GM23338 (cell line): ENCODE measurements at regions not wholly inside any gene's neighbourhood (a gene's known extent, or its start where the extent isn't known, plus 50 kb on each side); places are given as distances from the start of the nearest gene placed in this dataset.

ENCODE experiments used
- ATAC-seq: fragments of 200-7000 bp; cut with Tn5 transposase; 3 replicates; pipeline ENCODE4 v1.9.1; 2020
- DNase-seq: peaks from one replicate; pipeline ENCODE4 v3.0.0-alpha.2; 2015; ENCODE audit warnings: low spot score
- H2AFZ ChIP-seq: fragments of 200-600 bp; sonication (generic); 2 replicates; pipeline ENCODE4 v1.8.0; 2016; ENCODE audit warnings: antibody characterized with exemption, mild to moderate bottlenecking, moderate library complexity
- H3F3A ChIP-seq: fragments of 200-600 bp; sonication (generic); replicated peaks from 2 replicates; pipeline ENCODE4 v1.8.0; 2017; ENCODE audit warnings: antibody characterized with exemption, mixed run types, low read depth
- H3K27ac ChIP-seq: fragments of 200-600 bp; sonication (generic); 2 replicates; pipeline ENCODE4 v1.6.1; 2016; ENCODE audit warnings: low read depth
- H3K27me3 ChIP-seq: fragments of 200-600 bp; sonication (generic); 2 replicates; pipeline ENCODE4 v1.8.0; 2016; ENCODE audit warnings: mild to moderate bottlenecking, mixed run types, moderate library complexity; ENCODE audit not compliant: insufficient read depth
- H3K36me3 ChIP-seq: fragments of 200-600 bp; sonication (generic); 2 replicates; pipeline ENCODE4 v1.8.0; 2016; ENCODE audit warnings: mild to moderate bottlenecking; ENCODE audit not compliant: insufficient read depth
- H3K4me1 ChIP-seq: fragments of 200-600 bp; sonication (generic); 2 replicates; pipeline ENCODE4 v1.8.0; 2016; ENCODE audit warnings: mild to moderate bottlenecking, moderate library complexity; ENCODE audit not compliant: insufficient read depth
- H3K4me2 ChIP-seq: fragments of 200-600 bp; sonication (generic); 2 replicates; pipeline ENCODE4 v1.7.1; 2017; ENCODE audit warnings: mixed run types
- H3K4me3 ChIP-seq: fragments of 200-600 bp; sonication (generic); 2 replicates; pipeline ENCODE4 v1.6.1; 2016; ENCODE audit warnings: mixed run types
- H3K79me2 ChIP-seq: fragments of 200-600 bp; sonication (generic); replicated peaks from 2 replicates; pipeline ENCODE4 v1.8.0; 2017; ENCODE audit warnings: mild to moderate bottlenecking; ENCODE audit not compliant: insufficient read depth
- H3K9me2 ChIP-seq: fragments of 200-600 bp; sonication (generic); 2 replicates; pipeline ENCODE4 v1.8.0; 2017; ENCODE audit not compliant: insufficient read depth
- H4K20me1 ChIP-seq: fragments of 200-600 bp; sonication (generic); replicated peaks from 2 replicates; pipeline ENCODE4 v1.8.0; 2017; ENCODE audit warnings: mild to moderate bottlenecking; ENCODE audit not compliant: insufficient read depth
- H3K27ac Mint-ChIP-seq: 2 replicates; pipeline ENCODE4 v1.8.0; 2020; ENCODE audit warnings: inconsistent platforms, mild to moderate bottlenecking, moderate library complexity, mixed read lengths
- H3K27me3 Mint-ChIP-seq: 3 replicates; pipeline ENCODE4 v1.8.0; 2022; ENCODE audit warnings: low read depth, mild to moderate bottlenecking, moderate library complexity, mixed read lengths, inconsistent platforms; ENCODE audit not compliant: insufficient read depth, poor library complexity
- H3K36me3 Mint-ChIP-seq: 3 replicates; pipeline ENCODE4 v1.8.0; 2021; ENCODE audit warnings: low read depth, mild to moderate bottlenecking, inconsistent platforms, moderate library complexity, mixed read lengths
- H3K4me1 Mint-ChIP-seq: 3 replicates; pipeline ENCODE4 v1.8.0; 2020; ENCODE audit warnings: mild to moderate bottlenecking, inconsistent platforms, mixed read lengths
- H3K4me3 Mint-ChIP-seq: 3 replicates; pipeline ENCODE4 v1.8.0; 2021; ENCODE audit warnings: moderate library complexity, mild to moderate bottlenecking, inconsistent platforms, mixed read lengths
- H3K9me3 Mint-ChIP-seq: 3 replicates; pipeline ENCODE4 v1.8.0; 2020; ENCODE audit warnings: moderate library complexity, mild to moderate bottlenecking, inconsistent platforms, mixed read lengths
- CREB1 ChIP-seq: fragments of 250-450 bp; sonication (Bioruptor Pico); IDR thresholded peaks from 2 replicates; pipeline ENCODE4 v1.5.0; 2020; ENCODE audit warnings: low read depth, mild to moderate bottlenecking, moderate library complexity
- CTCF ChIP-seq, 2 experiments: fragments of 200-600 bp in 1 of 2; sonication (generic) in 1 of 2; conservative IDR thresholded peaks; 2 replicates each; pipeline versions ENCODE4 v1.5.1 to v1.6.1; 2016 to 2017; ENCODE audit warnings: antibody characterized with exemption in 2 of 2, low read depth in 2 of 2, mild to moderate bottlenecking in 2 of 2, moderate library complexity in 1 of 2
- EZH2 ChIP-seq: fragments of 200-600 bp; sonication (generic); IDR thresholded peaks from one replicate; pipeline ENCODE4 v1.8.0; 2017; ENCODE audit warnings: antibody characterized with exemption, mild to moderate bottlenecking, low read depth; ENCODE audit not compliant: unreplicated experiment
- JUNB ChIP-seq: IDR thresholded peaks from one replicate; pipeline ENCODE4 v1.6.1; 2016; ENCODE audit warnings: antibody characterized with exemption; ENCODE audit not compliant: unreplicated experiment
- POLR2AphosphoS5 ChIP-seq: IDR thresholded peaks from 2 replicates; pipeline ENCODE4 v1.6.1; 2016; ENCODE audit warnings: antibody characterized with exemption, low read depth
- STAT1 ChIP-seq: IDR thresholded peaks from one replicate; pipeline ENCODE4 v1.6.1; 2016; ENCODE audit warnings: antibody characterized with exemption; ENCODE audit not compliant: unreplicated experiment
- ZNF114 ChIP-seq: fragments of 250-450 bp; sonication (Bioruptor Pico); IDR thresholded peaks from 2 replicates; pipeline ENCODE4 v1.5.0; 2020; ENCODE audit warnings: mild to moderate bottlenecking, moderate library complexity
- ZNF331 ChIP-seq: fragments of 250-450 bp; sonication (Bioruptor Pico); IDR thresholded peaks from 2 replicates; pipeline ENCODE4 v1.5.0; 2020; ENCODE audit warnings: low read depth, mild to moderate bottlenecking, moderate library complexity
- ZNF462 ChIP-seq: fragments of 250-450 bp; sonication (Bioruptor Pico); IDR thresholded peaks from 2 replicates; pipeline ENCODE4 v1.5.0; 2020; ENCODE audit warnings: mild to moderate bottlenecking, moderate library complexity
- TF ChIP-seq, protein P1 (sequence below): IDR thresholded peaks from one replicate; pipeline ENCODE4 v1.6.1; 2018; ENCODE audit warnings: antibody characterized with exemption; ENCODE audit not compliant: unreplicated experiment

GRCh38 chr9:135413461-135413860 is 66.1 kb upstream of the PPP1R26 start (continued):
- TF ChIP-seq, protein P1, sequence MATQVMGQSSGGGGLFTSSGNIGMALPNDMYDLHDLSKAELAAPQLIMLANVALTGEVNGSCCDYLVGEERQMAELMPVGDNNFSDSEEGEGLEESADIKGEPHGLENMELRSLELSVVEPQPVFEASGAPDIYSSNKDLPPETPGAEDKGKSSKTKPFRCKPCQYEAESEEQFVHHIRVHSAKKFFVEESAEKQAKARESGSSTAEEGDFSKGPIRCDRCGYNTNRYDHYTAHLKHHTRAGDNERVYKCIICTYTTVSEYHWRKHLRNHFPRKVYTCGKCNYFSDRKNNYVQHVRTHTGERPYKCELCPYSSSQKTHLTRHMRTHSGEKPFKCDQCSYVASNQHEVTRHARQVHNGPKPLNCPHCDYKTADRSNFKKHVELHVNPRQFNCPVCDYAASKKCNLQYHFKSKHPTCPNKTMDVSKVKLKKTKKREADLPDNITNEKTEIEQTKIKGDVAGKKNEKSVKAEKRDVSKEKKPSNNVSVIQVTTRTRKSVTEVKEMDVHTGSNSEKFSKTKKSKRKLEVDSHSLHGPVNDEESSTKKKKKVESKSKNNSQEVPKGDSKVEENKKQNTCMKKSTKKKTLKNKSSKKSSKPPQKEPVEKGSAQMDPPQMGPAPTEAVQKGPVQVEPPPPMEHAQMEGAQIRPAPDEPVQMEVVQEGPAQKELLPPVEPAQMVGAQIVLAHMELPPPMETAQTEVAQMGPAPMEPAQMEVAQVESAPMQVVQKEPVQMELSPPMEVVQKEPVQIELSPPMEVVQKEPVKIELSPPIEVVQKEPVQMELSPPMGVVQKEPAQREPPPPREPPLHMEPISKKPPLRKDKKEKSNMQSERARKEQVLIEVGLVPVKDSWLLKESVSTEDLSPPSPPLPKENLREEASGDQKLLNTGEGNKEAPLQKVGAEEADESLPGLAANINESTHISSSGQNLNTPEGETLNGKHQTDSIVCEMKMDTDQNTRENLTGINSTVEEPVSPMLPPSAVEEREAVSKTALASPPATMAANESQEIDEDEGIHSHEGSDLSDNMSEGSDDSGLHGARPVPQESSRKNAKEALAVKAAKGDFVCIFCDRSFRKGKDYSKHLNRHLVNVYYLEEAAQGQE, result no peak
- TF ChIP-seq CREB1, result no peak
- TF ChIP-seq ZNF114 (CRISPR knock-in tag), result no peak
- no peak for TF ChIP-seq POLR2AphosphoS5
- no peak for TF ChIP-seq ZNF331 (CRISPR knock-in tag)

- Histone ChIP-seq H3K27me3 (no peaks in the 10 kb centered on the region), H3K4me3 (no peak overlapping the region), H3K9me2 (peaks cover 3% of the 10 kb centered on the region; the same call in 1 of the 2 replicates), H3K36me3 (no peaks in the 10 kb centered on the region), H3K27ac (no peak overlapping the region), H2AFZ (no peak overlapping the region), H3K4me1 (no peaks in the 10 kb centered on the region), H3F3A (no peaks in the 10 kb centered on the region), H3K79me2 (no peaks in the 10 kb centered on the region), H4K20me1 (no peaks in the 10 kb centered on the region), H3K4me2 (no peak overlapping the region)
- no peak for DNase-seq
- Mint-ChIP-seq H3K4me1 (peaks cover 6% of the 10 kb centered on the region; the same call in 2 of the 3 replicates), H3K27me3 (peaks cover 11% of the 10 kb centered on the region), H3K36me3 (no peaks in the 10 kb centered on the region), H3K27ac (no peak overlapping the region), H3K4me3 (no peak overlapping the region), H3K9me3 (no peaks in the 10 kb centered on the region)
- ATAC-seq, result no peak
- TF ChIP-seq CTCF (conservative IDR thresholded peaks at IDR 0.05; ENCODE audit: low read depth in 2 of 2) (no peak), ZNF331 (CRISPR knock-in tag) (no peak), STAT1 (no peak), ZNF462 (CRISPR knock-in tag) (no peak), EZH2 (no peak), POLR2AphosphoS5 (no peak), JUNB (no peak), ZNF114 (CRISPR knock-in tag) (no peak)
- TF ChIP-seq, protein P1, result no peak
Measured at GRCh38 chr9:135414293-135414692, 65.3 kb upstream of the PPP1R26 start.
